ENCODE measurements at regions not wholly inside any gene's neighbourhood (a gene's known extent, or its start where the extent isn't known, plus 50 kb on each side); places are given as distances from the start of the nearest gene placed in this dataset.
"Not testable (repeated sequence)": the region's sequence is repeated elsewhere in the genome, so short reads cannot be mapped to it uniquely, and the experiment has no call there.

- DNase-seq (ENCODE audit: low read depth) = no peak
These were observed 152.6 kb upstream of the TPM1 start for GRCh38 chr15:62889734-62890505.

DNA sequence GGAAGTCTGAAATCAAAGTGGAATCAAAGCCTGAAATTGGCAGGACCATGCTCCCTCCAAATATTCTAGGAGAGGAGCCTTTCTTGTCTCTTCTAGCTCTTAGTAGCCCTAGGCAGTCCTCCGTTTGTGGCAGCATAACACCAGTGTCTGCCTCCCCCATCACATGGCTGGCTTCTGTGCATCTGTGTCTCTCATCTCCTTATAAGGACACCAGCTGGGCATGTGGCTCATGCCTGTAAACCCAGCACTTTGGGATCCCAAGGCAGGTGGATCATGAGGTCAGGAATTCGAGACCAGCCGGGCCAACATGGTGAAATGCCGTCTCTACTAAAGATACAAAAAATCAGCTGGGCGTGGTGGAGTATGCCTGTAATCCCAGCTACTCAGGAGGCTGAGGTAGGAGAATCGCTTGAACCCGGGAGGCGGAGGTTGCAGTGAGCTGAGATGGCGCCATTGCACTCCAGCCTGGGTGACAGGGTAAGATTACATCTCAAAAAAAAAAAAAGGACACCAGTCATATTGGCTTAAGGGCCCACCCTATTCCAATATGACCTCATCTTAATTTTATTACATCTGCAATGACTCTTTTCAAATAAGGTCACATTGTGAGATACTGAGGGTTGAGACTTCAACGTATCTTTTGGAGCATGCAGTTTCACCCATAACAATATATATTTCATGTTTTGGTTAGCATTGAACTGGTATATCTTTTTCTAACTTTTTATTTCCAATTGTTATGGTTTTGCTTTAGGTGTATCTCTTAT is 148.0 kb upstream of the TPM1 start:
- DNase-seq (ENCODE audit: low read depth) = no peak

GRCh38 chr15:62895139-62895866 is 147.2 kb upstream of the TPM1 start:
- DNase-seq (ENCODE audit: low read depth) = no peak

GRCh38 chr15:62895905-62896316 is 146.6 kb upstream of the TPM1 start:
- no peak for DNase-seq (ENCODE audit: low read depth)

DNA sequence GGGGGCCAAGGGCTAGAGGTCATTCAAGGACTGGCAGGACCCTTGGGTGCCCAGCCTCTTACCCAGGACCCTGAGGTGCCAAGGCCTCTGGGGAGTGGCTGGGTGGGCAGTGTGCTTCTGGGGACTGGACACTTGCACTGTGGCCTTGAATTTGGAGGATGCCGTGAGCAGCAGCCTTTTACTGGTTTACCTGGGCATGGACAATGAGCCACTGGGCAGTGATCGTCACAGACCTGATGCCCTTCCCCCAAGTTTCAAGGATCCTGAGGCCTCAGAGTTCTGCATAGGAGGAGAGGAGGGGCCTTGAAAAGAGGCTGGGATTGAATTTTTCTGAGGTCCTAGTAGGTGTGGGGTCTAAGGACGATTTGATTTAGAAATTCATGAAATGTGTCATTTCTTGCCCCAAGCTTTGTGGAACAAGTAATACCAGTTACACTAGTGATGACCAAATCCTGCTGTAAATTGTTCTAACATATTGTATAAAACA is 146.1 kb upstream of the TPM1 start:
- DNase-seq (ENCODE audit: low read depth) = no peak

- no peak for DNase-seq (ENCODE audit: low read depth)
These were observed 145.5 kb upstream of the TPM1 start for GRCh38 chr15:62896969-62897486.

- DNase-seq (ENCODE audit: low read depth) = no peak
These were observed 144.9 kb upstream of the TPM1 start for GRCh38 chr15:62897634-62898033.

DNA sequence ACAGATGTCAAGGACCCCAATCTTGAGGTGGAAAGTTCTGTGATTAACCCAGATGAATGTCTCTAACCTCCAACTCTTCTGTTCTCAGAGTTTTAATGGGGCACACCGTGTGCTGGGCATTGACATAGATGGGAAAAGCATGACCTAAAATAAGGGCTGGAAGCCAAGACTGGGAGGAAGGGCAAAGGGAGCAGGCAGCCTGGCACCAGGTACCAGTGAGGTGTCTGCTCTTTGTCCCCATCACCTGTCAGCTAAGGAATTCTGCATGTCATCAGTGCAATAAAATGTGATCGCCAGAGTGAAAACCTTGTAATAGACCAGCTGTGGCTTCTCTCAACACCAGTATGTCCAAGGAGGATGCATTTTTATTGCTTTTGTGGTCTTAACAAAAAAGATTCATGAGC is 143.5 kb upstream of the TPM1 start:
- DNase-seq (ENCODE audit: low read depth) = no peak

DNA sequence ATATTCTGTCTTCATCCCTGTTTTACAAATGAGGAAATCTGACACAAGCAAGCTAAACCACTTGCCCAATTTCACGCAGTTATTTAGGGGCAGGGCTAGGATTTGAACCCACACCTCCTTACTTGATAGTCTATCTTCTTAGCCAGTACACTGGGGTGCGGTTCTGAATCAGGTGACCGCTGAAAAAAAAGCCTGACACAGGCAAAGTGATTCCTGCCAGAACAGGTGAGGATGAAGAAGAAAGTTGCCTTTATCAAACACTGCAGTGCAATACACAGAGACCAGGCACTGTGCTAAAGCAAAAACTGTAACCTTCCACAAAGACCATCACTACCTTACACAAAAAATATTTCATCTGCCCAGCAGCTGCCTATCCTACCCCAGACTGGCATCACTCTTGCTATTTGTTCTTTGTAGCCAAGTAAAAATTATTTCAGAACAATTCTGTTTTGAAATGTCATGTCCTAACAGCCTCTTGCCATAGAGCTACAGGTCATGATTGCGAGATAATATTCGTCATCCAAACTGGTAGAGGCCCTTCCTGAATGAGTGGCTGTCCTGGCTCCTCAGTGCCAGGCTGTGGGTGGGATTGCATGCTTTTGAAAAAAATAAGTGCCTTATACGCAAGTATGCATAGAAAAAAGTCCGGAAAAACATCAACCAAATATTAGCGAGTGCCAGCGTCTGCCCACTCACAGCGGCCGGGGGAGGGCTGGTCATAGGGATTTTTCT is 142.3 kb upstream of the TPM1 start:
- no peak for DNase-seq (ENCODE audit: low read depth)

- no peak for DNase-seq (ENCODE audit: low read depth)
These were observed 141.5 kb upstream of the TPM1 start for GRCh38 chr15:62901087-62901486.

DNA sequence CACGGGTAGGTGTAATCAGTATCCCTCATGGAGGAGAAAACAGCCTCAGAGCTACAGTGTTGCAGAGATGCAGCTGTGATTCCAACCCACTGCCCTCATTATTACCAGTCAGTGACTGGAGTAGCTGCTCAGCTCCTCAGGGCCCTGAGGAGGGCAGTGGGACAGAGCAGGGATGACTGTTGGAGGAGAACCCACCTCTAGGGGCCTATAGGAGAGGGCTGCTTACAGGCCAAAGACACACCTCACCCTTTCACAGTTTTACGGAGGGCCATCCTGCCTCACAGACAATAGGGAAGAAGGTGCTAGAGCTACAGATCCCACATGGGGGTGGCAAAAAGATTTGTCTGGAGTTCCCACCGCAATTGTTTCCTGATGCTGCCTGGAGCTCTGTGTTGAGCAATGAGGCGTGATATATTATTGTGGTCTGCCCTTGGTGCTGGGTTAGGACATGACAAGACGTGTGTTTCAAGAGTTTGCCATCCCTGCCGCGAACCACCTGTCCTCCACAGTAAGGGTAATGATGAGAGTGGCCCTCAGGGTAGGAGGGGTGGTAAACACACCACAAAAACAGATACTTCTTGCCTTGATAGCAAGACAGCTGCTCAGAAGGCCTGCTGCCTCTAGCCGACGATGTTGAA is 140.5 kb upstream of the TPM1 start:
- DNase-seq (ENCODE audit: low read depth) = no peak

DNA sequence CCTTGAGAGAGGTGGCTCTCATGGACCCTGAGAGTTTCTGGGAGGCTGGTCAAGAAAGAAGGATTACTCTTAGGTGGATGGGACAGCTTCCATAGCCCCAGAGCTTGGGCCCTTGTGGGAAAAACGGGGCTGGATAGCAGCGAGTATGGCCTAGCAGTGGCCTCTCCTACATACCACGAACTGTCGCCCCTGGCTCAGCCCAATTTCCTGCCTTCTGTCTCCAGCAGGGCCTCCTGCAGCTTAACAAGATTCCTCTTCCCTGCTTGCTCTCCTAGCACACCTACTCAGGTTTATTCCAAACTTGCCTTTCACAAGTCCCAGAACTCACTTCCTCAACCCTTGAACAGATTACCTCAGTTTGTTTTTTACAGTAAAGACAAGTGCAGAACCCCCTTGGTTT is 139.7 kb upstream of the TPM1 start:
- no peak for DNase-seq (ENCODE audit: low read depth)

- no peak for DNase-seq (ENCODE audit: low read depth)
These were observed 139.1 kb upstream of the TPM1 start for GRCh38 chr15:62903437-62903836.

- no peak for DNase-seq (ENCODE audit: low read depth)
These were observed 138.3 kb upstream of the TPM1 start for GRCh38 chr15:62904041-62904910.

- DNase-seq (ENCODE audit: low read depth) = no peak
These were observed 135.9 kb upstream of the TPM1 start for GRCh38 chr15:62906627-62907026.

GRCh38 chr15:62907275-62907674 is 135.3 kb upstream of the TPM1 start:
- no peak for DNase-seq (ENCODE audit: low read depth)

- not testable (repeated sequence) for DNase-seq (ENCODE audit: low read depth)
These were observed 134.2 kb upstream of the TPM1 start for GRCh38 chr15:62908341-62908740.

DNA sequence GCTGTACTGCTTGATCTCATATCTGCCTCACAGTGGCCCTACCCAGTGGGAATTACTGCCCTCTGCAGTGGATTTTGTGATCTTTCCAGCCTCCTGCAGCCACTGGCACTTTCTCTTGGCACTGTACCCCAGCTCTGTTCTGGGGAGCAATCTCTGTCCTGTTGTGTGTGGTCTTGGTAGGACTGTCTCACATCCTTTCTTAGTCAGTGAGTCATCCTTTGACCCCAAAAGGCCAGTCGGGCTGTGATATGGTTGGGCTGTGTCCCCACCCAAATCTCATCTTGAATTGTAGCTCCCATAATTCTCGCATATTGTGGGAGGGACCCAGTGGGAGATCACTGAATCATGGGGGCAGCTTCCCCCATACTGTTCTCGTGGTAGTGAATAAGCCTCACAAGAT is 133.3 kb upstream of the TPM1 start:
- no peak for DNase-seq (ENCODE audit: low read depth)

DNA sequence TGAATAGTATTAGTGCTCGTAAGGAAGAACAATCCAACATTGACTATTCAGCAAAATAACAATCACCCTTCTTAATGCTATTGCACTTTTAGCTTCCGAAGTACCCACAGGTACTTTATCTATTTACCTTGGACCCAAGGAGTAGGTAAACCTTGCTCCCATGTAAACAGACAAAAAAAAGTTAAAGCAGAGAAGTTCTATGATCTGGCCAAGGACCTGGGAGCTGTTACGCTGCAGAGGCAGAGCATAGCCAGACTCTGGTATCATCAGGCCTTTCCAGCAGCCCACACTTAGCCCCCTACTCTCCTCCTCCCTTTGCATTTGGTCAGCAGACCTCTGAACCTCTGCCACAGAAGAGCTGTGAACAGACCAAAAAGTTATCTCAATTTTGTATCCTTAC is 130.3 kb upstream of the TPM1 start:
- no peak for DNase-seq (ENCODE audit: low read depth)

- no peak for DNase-seq (ENCODE audit: low read depth)
These were observed 129.7 kb upstream of the TPM1 start for GRCh38 chr15:62912808-62913207.
